ENCODE measurements at regions not wholly inside any gene's neighbourhood (a gene's known extent, or its start where the extent isn't known, plus 50 kb on each side); places are given as distances from the start of the nearest gene placed in this dataset.

GRCh38 chr1:164225011-164225410 is 334.0 kb upstream of the PBX1 start:
- TF ChIP-seq, protein P1, sequence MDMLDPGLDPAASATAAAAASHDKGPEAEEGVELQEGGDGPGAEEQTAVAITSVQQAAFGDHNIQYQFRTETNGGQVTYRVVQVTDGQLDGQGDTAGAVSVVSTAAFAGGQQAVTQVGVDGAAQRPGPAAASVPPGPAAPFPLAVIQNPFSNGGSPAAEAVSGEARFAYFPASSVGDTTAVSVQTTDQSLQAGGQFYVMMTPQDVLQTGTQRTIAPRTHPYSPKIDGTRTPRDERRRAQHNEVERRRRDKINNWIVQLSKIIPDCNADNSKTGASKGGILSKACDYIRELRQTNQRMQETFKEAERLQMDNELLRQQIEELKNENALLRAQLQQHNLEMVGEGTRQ (IDR thresholded peaks at IDR 0.05; ENCODE audit: low read depth, low read length), result no peak
- TF ChIP-seq CTCF (conservative IDR thresholded peaks at IDR 0.05; ENCODE audit: low read depth, low read length) (no peak), RAD21 (IDR thresholded peaks at IDR 0.05; ENCODE audit: low read length) (no peak), FOS (IDR thresholded peaks at IDR 0.05; ENCODE audit: low read depth, low read length) (no peak), POLR2A (IDR thresholded peaks at IDR 0.05; ENCODE audit: low read depth, low read length) (no peak), CEBPB (IDR thresholded peaks at IDR 0.05; ENCODE audit: low read depth, low read length) (no peak), CHD1 (IDR thresholded peaks at IDR 0.05; ENCODE audit: low read depth, low read length) (no peak), BHLHE40 (IDR thresholded peaks at IDR 0.05; ENCODE audit: low read depth, low read length) (no peak), MAFK (IDR thresholded peaks at IDR 0.05; ENCODE audit: low read depth, low read length) (no peak), RCOR1 (IDR thresholded peaks at IDR 0.05; ENCODE audit: insufficient replicate concordance, low read length) (no peak)
- TF ChIP-seq, protein P2, sequence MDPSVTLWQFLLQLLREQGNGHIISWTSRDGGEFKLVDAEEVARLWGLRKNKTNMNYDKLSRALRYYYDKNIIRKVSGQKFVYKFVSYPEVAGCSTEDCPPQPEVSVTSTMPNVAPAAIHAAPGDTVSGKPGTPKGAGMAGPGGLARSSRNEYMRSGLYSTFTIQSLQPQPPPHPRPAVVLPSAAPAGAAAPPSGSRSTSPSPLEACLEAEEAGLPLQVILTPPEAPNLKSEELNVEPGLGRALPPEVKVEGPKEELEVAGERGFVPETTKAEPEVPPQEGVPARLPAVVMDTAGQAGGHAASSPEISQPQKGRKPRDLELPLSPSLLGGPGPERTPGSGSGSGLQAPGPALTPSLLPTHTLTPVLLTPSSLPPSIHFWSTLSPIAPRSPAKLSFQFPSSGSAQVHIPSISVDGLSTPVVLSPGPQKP (IDR thresholded peaks at IDR 0.05; ENCODE audit: borderline replicate concordance, low read depth, low read length), result no peak

All from IMR-90 (cell line).